B cell (primary cell): ENCODE measurements at regions not wholly inside any gene's neighbourhood (a gene's known extent, or its start where the extent isn't known, plus 50 kb on each side); places are given as distances from the start of the nearest gene placed in this dataset.

Experiments
- ATAC-seq: fragments of 200-7000 bp; cut with Tn5 transposase; one replicate; pipeline ENCODE4 v1.10.0; 2021; ENCODE audit warnings: low read depth, mild to moderate bottlenecking, moderate number of reproducible peaks, moderate library complexity
- CTCF ChIA-PET: fragments of 350-600 bp; sonication (Branson Sonifier 250); formaldehyde crosslinking; loops from one replicate; lab custom pipeline; 2021; ENCODE audit warnings: antibody characterized with exemption, inconsistent platforms; lab: Charles Lee
- POLR2A ChIA-PET: fragments of 350-600 bp; sonication (Branson Sonifier 250); formaldehyde crosslinking; loops from one replicate; lab custom pipeline; 2021; ENCODE audit warnings: antibody characterized with exemption; lab: Charles Lee
- DNase-seq: peaks from one replicate; pipeline ENCODE4 v3.0.0; 2013
- H2AFZ ChIP-seq: 2 replicates; pipeline ENCODE4 v1.6.1; 2012; ENCODE audit warnings: mild to moderate bottlenecking, low read depth, low read length; ENCODE audit not compliant: insufficient read depth, poor library complexity, severe bottlenecking
- H3K27ac ChIP-seq, 2 donors: 1 replicate in 1 of 2; 2 replicates in 1 of 2; pipeline ENCODE4 v1.5.1; 2012 to 2013; ENCODE audit warnings: low read length in 2 of 2, mild to moderate bottlenecking in 2 of 2, moderate library complexity in 1 of 2
- H3K27me3 ChIP-seq, 4 experiments: fragments of 200-600 bp in 1 of 4; sonication (generic) in 1 of 4; replicated peaks in 1 of 4; 1 replicate in 2 of 4; 2 replicates in 2 of 4; pipeline versions ENCODE4 v1.6.1 to v1.7.0; 2013 to 2016; ENCODE audit warnings: low read length in 3 of 4, mild to moderate bottlenecking in 2 of 4, mixed read lengths in 1 of 4, moderate library complexity in 1 of 4; ENCODE audit not compliant: insufficient read depth in 4 of 4, control insufficient read depth in 3 of 4; ENCODE audit errors: control extremely low read depth in 1 of 4
- H3K36me3 ChIP-seq, 2 experiments: replicated peaks in 1 of 2; 1 replicate in 1 of 2; 2 replicates in 1 of 2; pipeline versions ENCODE4 v1.6.1 to v1.7.1; 2013; ENCODE audit warnings: low read length in 1 of 2; ENCODE audit not compliant: insufficient read depth in 2 of 2, control insufficient read depth in 1 of 2; ENCODE audit errors: control extremely low read depth in 1 of 2, extremely low read depth in 1 of 2
- H3K4me1 ChIP-seq, 2 donors: fragments of 200-600 bp in 1 of 2; sonication (generic) in 1 of 2; 1 replicate in 1 of 2; 2 replicates in 1 of 2; pipeline versions ENCODE4 v1.5.1 to v1.6.1; 2013 to 2017; ENCODE audit warnings: low read length in 2 of 2; ENCODE audit not compliant: control insufficient read depth in 2 of 2, insufficient read depth in 2 of 2
- H3K4me2 ChIP-seq: replicated peaks from 2 replicates; pipeline ENCODE3; 2012; ENCODE audit warnings: mild to moderate bottlenecking, low read depth, low read length; ENCODE audit not compliant: poor library complexity, severe bottlenecking
- H3K4me3 ChIP-seq, 5 experiments: fragments of 200-600 bp in 1 of 5; sonication (generic) in 1 of 5; 1 replicate in 3 of 5; 2 replicates in 2 of 5; pipeline versions ENCODE4 v1.5.1 to v1.7.0; 2011 to 2016; ENCODE audit warnings: low read length in 4 of 5, mild to moderate bottlenecking in 4 of 5, low read depth in 2 of 5, control low read depth in 1 of 5, moderate library complexity in 1 of 5; ENCODE audit not compliant: insufficient read depth in 1 of 5; ENCODE audit errors: control extremely low read depth in 1 of 5, extremely low read depth in 1 of 5
- H3K79me2 ChIP-seq: fragments of 200-600 bp; sonication (generic); one replicate; pipeline ENCODE4 v1.6.0; 2016; ENCODE audit warnings: low read length; ENCODE audit not compliant: control insufficient read depth, insufficient read depth
- H3K9ac ChIP-seq: fragments of 200-600 bp; sonication (generic); 2 replicates; pipeline ENCODE4 v1.6.1; 2017; ENCODE audit warnings: mild to moderate bottlenecking, low read length, moderate library complexity
- H3K9me3 ChIP-seq, 3 donors: one replicate each; pipeline versions ENCODE4 v1.6.1 to v1.7.1; 2013; ENCODE audit warnings: low read length in 2 of 3; ENCODE audit not compliant: control insufficient read depth in 2 of 3, insufficient read depth in 1 of 3; ENCODE audit errors: control extremely low read depth in 1 of 3
- H4K20me1 ChIP-seq: 2 replicates; pipeline ENCODE4 v1.6.0; 2012; ENCODE audit warnings: mild to moderate bottlenecking, low read length; ENCODE audit not compliant: insufficient read depth, control insufficient read depth, poor library complexity, severe bottlenecking
- H3K27ac Mint-ChIP-seq: one replicate; pipeline ENCODE4 v1.8.0; 2021; ENCODE audit warnings: mixed read lengths
- H3K27me3 Mint-ChIP-seq: one replicate; pipeline ENCODE4 v1.8.0; 2021; ENCODE audit warnings: mixed read lengths
- H3K4me1 Mint-ChIP-seq: one replicate; pipeline ENCODE4 v1.8.0; 2021; ENCODE audit warnings: mixed read lengths
- H3K4me3 Mint-ChIP-seq: one replicate; pipeline ENCODE4 v1.8.0; 2021; ENCODE audit warnings: mixed read lengths
- H3K9me3 Mint-ChIP-seq: one replicate; pipeline ENCODE4 v1.8.0; 2022; ENCODE audit warnings: mixed read lengths; ENCODE audit not compliant: insufficient read depth
- CTCF ChIP-seq: fragments of 200-600 bp; IDR thresholded peaks from one replicate; pipeline ENCODE4 v1.8.0; 2022; ENCODE audit warnings: antibody characterized with exemption, mild to moderate bottlenecking
- EZH2 ChIP-seq: IDR thresholded peaks from 2 replicates; pipeline ENCODE4 v1.6.1; 2012; ENCODE audit warnings: borderline replicate concordance, low read depth, mild to moderate bottlenecking, moderate library complexity, low read length; ENCODE audit not compliant: insufficient read depth, poor library complexity, severe bottlenecking
- WGBS: methylation state at CpG from one replicate; pipeline ENCODE4 v1.1.5; 2013; ENCODE audit warnings: missing lambda C conversion rate; ENCODE audit not compliant: insufficient coverage; 5-methylcytosine and 5-hydroxymethylcytosine counted together
- intact Hi-C: fragments of 100-400 bp; cut with micrococcal nuclease; formaldehyde crosslinking; loops from one replicate; pipeline ENCODE4 v1.10.0; 2022

GRCh38 chr18:26646901-26647300 is 98.5 kb upstream of the KCTD1 start:
- Mint-ChIP-seq H3K27me3 (peaks cover 38% of the 10 kb centered on the region), H3K4me1 (peaks cover 2% of the 10 kb centered on the region), H3K4me3 (no peak overlapping the region), H3K9me3 (no peaks in the 10 kb centered on the region), H3K27ac (no peak overlapping the region)
- WGBS = no CpG with 5 or more reads among the region's 4 CpGs
- Histone ChIP-seq H3K9ac (no peak overlapping the region), H4K20me1 (no peaks in the 10 kb centered on the region), H3K4me3 (no peak overlapping the region), H3K27me3 (peaks cover 0 to 16% (median 6%) of the 10 kb centered on the region in 4 experiments), H3K4me2 (no peak overlapping the region), H3K9me3 (peaks cover 0 to 2% (median 0%) of the 10 kb centered on the region in 3 donors), H3K4me1 (no peaks in the 10 kb centered on the region), H3K36me3 (no peaks in the 10 kb centered on the region), H3K27ac (no peak overlapping the region), H2AFZ (no peak overlapping the region), H3K79me2 (no peaks in the 10 kb centered on the region)
- ChIA-PET CTCF (interaction anchor here (0.9 kb wide), 1 partner anchor 263 kb away, joined by 7 read pairs; no protein-coding TSS in a partner anchor), POLR2A (no interaction called here)
- intact Hi-C loops = no loop called here
- no peak for TF ChIP-seq CTCF
- no peak for TF ChIP-seq EZH2
- ATAC-seq = no peak
- DNase-seq = no peak

DNA sequence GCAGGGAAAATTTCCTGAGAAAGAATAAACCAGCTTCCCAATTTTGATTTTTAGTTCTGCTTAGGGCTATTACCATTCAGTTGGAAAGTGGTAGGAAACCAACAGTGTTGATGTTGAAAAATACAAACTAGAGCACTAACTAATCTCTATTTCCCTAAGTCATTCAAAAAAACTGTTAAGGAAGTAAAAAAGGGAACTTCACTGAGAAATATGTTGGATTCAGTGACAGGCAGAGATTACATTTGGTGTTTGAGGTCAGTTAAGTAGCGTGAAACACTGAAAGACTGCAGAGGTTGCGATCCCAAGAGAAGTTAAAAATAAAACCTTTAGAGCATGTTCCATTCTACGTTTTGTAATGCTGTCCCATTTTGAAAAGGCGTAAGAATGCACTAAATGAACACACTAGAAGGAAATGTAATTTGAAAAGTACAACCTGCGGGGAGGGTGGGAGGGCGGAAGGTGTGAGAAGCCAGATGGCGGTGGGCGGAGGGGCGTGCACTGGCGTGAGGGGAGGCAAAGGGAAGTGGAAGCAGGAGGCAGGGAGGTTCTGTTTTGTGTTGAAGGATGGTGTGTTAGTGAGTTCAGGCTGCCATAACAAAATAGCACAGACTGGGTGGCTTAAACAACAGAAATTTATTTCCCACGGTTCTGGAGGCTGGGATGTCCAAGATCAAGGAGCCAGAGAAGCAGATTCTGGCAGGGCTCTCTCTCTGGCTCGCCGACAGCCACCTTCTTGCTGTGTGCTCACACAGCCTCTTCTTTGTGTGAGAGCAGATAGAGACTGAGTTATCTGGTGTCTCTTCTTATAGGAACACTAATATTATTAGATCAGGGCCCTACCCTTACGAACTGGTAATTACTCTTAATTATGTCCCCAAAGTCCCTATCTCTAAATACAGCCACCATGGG is 94.3 kb upstream of the KCTD1 start:
- Mint-ChIP-seq H3K27me3 (peaks cover 20% of the 10 kb centered on the region), H3K4me3 (no peak overlapping the region)

More for the DNA sequence above, 94.3 kb upstream of the KCTD1 start:
- Histone ChIP-seq H3K9me3 (peaks cover 0 to 2% (median 0%) of the 10 kb centered on the region in 3 donors), H3K9ac (no peak overlapping the region), H2AFZ (no peak overlapping the region), H3K27me3 (no peaks in the 10 kb centered on the region), H3K4me2 (no peak overlapping the region), H3K27ac (no peak overlapping the region), H3K4me3 (no peak overlapping the region), H3K79me2 (no peaks in the 10 kb centered on the region), H4K20me1 (no peaks in the 10 kb centered on the region), H3K36me3 (no peaks in the 10 kb centered on the region), H3K4me1 (no peaks in the 10 kb centered on the region)
- intact Hi-C loops = no loop called here
- no peak for ATAC-seq
- ChIA-PET POLR2A (no interaction called here), CTCF (no interaction called here)
- no peak for DNase-seq
- 41% methylated on average over 9 of the region's 14 CpGs for WGBS
- H3K27ac Mint-ChIP-seq = no peak overlapping the region
- no peaks in the 10 kb centered on the region for H3K9me3 Mint-ChIP-seq
- TF ChIP-seq EZH2 = no peak
- no peak for TF ChIP-seq CTCF
- H3K4me1 Mint-ChIP-seq = peaks cover 2% of the 10 kb centered on the region
